ENCODE measurements at regions not wholly inside any gene's neighbourhood (a gene's known extent, or its start where the extent isn't known, plus 50 kb on each side); places are given as distances from the start of the nearest gene placed in this dataset.

DNA sequence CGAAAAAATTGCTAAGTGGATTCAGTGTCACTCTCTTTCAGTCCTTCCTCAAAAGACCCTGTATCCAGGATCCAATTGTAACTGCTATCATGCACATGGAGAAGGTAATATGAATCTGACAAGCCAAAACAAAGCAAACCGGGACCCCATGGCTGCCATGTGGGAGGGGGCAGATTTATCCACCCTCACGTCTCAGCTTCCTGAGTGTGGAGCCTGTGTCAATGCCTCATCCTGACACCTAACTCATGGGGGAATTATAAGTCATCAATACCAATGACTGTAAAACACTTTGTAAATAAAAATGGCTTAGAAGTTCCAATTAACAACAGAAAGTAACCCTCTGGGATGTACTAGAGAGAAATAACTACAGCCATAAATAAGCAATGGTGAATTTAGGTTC lies 174.1 kb upstream of the MCHR2 start:
- no peak for TF ChIP-seq POLR2A (IDR thresholded peaks at IDR 0.05)
- TF ChIP-seq, protein P1, sequence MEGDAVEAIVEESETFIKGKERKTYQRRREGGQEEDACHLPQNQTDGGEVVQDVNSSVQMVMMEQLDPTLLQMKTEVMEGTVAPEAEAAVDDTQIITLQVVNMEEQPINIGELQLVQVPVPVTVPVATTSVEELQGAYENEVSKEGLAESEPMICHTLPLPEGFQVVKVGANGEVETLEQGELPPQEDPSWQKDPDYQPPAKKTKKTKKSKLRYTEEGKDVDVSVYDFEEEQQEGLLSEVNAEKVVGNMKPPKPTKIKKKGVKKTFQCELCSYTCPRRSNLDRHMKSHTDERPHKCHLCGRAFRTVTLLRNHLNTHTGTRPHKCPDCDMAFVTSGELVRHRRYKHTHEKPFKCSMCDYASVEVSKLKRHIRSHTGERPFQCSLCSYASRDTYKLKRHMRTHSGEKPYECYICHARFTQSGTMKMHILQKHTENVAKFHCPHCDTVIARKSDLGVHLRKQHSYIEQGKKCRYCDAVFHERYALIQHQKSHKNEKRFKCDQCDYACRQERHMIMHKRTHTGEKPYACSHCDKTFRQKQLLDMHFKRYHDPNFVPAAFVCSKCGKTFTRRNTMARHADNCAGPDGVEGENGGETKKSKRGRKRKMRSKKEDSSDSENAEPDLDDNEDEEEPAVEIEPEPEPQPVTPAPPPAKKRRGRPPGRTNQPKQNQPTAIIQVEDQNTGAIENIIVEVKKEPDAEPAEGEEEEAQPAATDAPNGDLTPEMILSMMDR (IDR thresholded peaks at IDR 0.05) = no peak

Data from prostate gland (tissue), 2 donors.